MCF 10A (cell line): ENCODE measurements at regions not wholly inside any gene's neighbourhood (a gene's known extent, or its start where the extent isn't known, plus 50 kb on each side); places are given as distances from the start of the nearest gene placed in this dataset.

Experiments
- BruUV-seq: library from RNA; stranded (reverse); fragments of 400-500 nt; replicated peaks from 2 replicates; lab custom pipeline; 2021; lab: Mats Ljungman, UMichigan
- CTCF ChIA-PET: fragments of 300-600 bp; sonication (Branson Sonifier 250); formaldehyde crosslinking; extraction: SDS; loops from one replicate; lab custom pipeline; 2021; ENCODE audit warnings: antibody characterized with exemption, inconsistent platforms; lab: Yijun Ruan, JAX
- POLR2A ChIA-PET: fragments of 300-600, 350-650 bp; sonication (Branson Sonifier 250); formaldehyde crosslinking; extraction: SDS; loops from one replicate; lab custom pipeline; 2020; ENCODE audit warnings: antibody characterized with exemption, inconsistent platforms; lab: Yijun Ruan, JAX
- DNase-seq: peaks from one replicate; pipeline ENCODE4 v3.0.0-alpha.2; 2018; ENCODE audit not compliant: unreplicated experiment
- H3K27ac Mint-ChIP-seq: one replicate; pipeline ENCODE4 v1.8.0; 2022; ENCODE audit warnings: mild to moderate bottlenecking, low read depth, mixed read lengths; ENCODE audit not compliant: unreplicated experiment
- H3K27me3 Mint-ChIP-seq: one replicate; pipeline ENCODE4 v1.8.0; 2022; ENCODE audit warnings: mixed read lengths; ENCODE audit not compliant: insufficient read depth, unreplicated experiment
- H3K36me3 Mint-ChIP-seq: one replicate; pipeline ENCODE4 v1.8.0; 2022; ENCODE audit warnings: mild to moderate bottlenecking, moderate library complexity, mixed read lengths; ENCODE audit not compliant: insufficient read depth, unreplicated experiment
- H3K4me1 Mint-ChIP-seq: one replicate; pipeline ENCODE4 v1.8.0; 2022; ENCODE audit warnings: mixed read lengths; ENCODE audit not compliant: insufficient read depth, unreplicated experiment
- H3K4me3 Mint-ChIP-seq: one replicate; pipeline ENCODE4 v1.8.0; 2022; ENCODE audit warnings: mild to moderate bottlenecking, moderate library complexity, mixed read lengths; ENCODE audit not compliant: unreplicated experiment
- H3K9me3 Mint-ChIP-seq: one replicate; pipeline ENCODE4 v1.8.0; 2022; ENCODE audit warnings: mixed read lengths; ENCODE audit not compliant: unreplicated experiment
- intact Hi-C: fragments of 100-400 bp; cut with micrococcal nuclease; formaldehyde crosslinking; loops from 2 replicates; pipeline ENCODE4 v1.14.1; 2022
- TF ChIP-seq, protein P1 (sequence below): fragments of 200-600 bp; IDR thresholded peaks from one replicate; pipeline ENCODE4 v1.8.0; 2022; ENCODE audit warnings: antibody characterized with exemption, mild to moderate bottlenecking; ENCODE audit not compliant: unreplicated experiment

DNA sequence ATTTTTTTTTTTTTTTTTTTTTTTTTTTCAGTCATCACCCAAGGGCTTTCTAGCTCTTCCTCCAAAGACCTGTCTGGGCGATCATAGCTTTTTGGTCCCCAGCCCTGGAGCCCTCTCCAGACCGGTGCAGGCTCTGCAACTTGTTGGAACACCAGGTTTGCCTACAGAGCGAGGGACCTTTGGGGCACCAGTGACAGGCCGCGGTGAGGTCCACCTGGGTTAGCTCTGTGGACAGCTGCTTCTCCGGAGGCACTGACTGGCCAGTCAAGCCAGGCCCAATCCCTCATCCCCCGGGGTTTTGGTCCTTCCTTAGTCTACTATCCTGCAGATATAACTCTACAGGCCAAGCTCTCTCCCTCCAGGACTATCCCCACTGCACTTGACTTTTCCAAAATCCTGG, 86.8 kb upstream of the SMNDC1 start:
- intact Hi-C loops = no loop called here
- Mint-ChIP-seq H3K4me3 (no peak overlapping the region), H3K4me1 (peaks cover 27% of the 10 kb centered on the region), H3K27ac (no peak overlapping the region), H3K9me3 (no peaks in the 10 kb centered on the region), H3K27me3 (no peaks in the 10 kb centered on the region), H3K36me3 (no peaks in the 10 kb centered on the region)
- BruUV-seq = no TSS peak
- no peak for DNase-seq
- ChIA-PET POLR2A (no interaction called here), CTCF (interaction anchor here (0.9 to 1.0 kb wide), 2 partner anchors 107 to 219 kb away, joined by 4 to 5 read pairs; no protein-coding TSS in a partner anchor)
- TF ChIP-seq, protein P1, sequence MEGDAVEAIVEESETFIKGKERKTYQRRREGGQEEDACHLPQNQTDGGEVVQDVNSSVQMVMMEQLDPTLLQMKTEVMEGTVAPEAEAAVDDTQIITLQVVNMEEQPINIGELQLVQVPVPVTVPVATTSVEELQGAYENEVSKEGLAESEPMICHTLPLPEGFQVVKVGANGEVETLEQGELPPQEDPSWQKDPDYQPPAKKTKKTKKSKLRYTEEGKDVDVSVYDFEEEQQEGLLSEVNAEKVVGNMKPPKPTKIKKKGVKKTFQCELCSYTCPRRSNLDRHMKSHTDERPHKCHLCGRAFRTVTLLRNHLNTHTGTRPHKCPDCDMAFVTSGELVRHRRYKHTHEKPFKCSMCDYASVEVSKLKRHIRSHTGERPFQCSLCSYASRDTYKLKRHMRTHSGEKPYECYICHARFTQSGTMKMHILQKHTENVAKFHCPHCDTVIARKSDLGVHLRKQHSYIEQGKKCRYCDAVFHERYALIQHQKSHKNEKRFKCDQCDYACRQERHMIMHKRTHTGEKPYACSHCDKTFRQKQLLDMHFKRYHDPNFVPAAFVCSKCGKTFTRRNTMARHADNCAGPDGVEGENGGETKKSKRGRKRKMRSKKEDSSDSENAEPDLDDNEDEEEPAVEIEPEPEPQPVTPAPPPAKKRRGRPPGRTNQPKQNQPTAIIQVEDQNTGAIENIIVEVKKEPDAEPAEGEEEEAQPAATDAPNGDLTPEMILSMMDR = no peak

DNA sequence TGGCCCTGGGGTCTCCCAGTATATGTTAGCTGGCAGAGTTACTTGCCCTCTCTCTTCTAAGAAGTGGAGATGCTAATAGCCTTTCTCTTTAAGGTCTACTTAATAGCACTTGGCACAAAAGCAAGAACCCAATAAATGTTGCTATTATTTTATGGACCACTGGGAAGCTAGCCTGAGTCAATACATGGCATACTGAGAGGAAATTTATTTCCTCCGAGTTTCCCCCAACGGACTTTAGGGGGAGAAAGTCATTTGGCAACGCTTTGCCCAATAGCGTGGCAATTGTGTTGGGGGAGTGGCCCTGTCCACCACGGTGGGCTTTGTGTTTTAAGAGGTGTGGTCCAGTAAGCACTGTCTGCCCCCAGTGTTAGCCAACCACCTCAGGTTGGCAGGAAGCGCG, 87.4 kb upstream of the SMNDC1 start:
- no peak overlapping the region for H3K4me3 Mint-ChIP-seq
- no peaks in the 10 kb centered on the region for H3K27me3 Mint-ChIP-seq
- POLR2A ChIA-PET = no interaction called here
- CTCF ChIA-PET = interaction anchor here (0.9 to 1.0 kb wide), 2 partner anchors 107 to 218 kb away, joined by 4 to 5 read pairs; no protein-coding TSS in a partner anchor
- H3K36me3 Mint-ChIP-seq = no peaks in the 10 kb centered on the region
- BruUV-seq = no TSS peak
- H3K4me1 Mint-ChIP-seq = peaks cover 27% of the 10 kb centered on the region
- TF ChIP-seq, protein P1 = no peak
- H3K27ac Mint-ChIP-seq = no peak overlapping the region
- no peak for DNase-seq
- no peaks in the 10 kb centered on the region for H3K9me3 Mint-ChIP-seq
- intact Hi-C loops = no loop called here

DNA sequence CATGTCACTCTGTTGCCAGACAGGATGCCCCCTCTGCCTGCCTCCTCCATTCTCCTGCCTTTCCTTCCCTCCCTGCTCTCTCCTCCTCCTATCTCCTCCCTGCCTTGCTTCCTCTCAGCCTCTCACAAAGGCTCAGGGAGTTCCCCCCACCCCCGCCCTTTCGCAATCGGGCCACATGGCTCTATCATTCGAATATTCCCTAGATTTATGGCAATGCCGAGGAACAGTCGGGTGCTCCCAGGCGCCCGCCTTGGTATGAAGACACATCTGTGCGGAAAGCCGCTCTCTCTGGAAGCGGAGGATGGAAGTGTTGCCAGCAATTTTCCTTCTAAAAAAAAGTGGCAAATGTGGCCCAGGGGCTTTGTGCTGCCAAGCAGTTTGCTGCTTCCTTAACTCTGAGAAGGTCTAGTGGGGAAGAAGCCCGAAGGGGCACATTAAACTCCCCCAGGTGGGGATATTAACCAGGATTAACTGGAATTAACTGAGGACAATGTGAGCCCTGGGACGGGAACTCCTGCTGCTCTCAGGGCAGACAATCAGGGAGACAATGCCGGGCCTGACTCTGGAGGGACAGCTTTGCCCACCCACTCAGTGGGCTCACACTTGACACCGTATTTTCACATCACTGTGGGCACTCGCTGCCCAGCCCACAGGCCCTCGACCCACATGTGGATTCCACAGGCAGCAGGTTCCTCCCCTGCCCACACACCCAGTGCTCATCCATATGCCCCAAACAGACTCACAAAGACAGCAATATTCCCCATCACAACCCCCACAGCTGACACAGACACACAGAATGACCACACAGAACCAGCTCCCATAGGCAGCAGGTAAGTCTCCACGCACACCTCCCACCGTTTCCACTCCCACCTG, 88.4 kb upstream of the SMNDC1 start:
- Mint-ChIP-seq H3K9me3 (no peaks in the 10 kb centered on the region), H3K36me3 (no peaks in the 10 kb centered on the region), H3K4me1 (peaks cover 33% of the 10 kb centered on the region), H3K27me3 (no peaks in the 10 kb centered on the region), H3K27ac (peak overlapping the region; percentile 47), H3K4me3 (no peak overlapping the region)
- no TSS peak for BruUV-seq
- CTCF ChIA-PET = no interaction called here
- POLR2A ChIA-PET = no interaction called here
- DNase-seq = peak; percentile 84
- TF ChIP-seq, protein P1 = no peak
- intact Hi-C loops = no loop called here

DNA sequence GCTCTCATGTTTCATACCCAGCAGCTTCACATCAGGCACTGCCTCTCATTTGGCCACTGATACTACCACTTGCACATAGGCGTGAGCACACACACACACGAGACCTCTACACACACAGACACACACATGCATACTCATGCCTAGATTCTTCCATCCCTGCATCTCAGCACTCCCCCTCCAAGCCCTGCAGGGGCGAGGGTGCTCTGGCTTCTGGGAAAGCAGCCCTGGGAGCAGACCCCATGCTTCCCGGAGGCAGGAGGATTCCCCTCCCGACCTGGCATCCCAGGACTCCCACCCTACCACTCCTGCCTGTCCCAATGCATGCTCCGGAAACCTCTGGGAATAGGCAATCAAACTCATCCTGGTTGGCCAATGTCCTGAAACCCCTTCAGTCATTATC, 89.1 kb upstream of the SMNDC1 start:
- DNase-seq = no peak
- no peak overlapping the region for H3K4me3 Mint-ChIP-seq
- no TSS peak for BruUV-seq
- H3K4me1 Mint-ChIP-seq = peaks cover 40% of the 10 kb centered on the region
- H3K27ac Mint-ChIP-seq = peak overlapping the region; percentile 47
- TF ChIP-seq, protein P1 = no peak
- intact Hi-C loops = no loop called here
- CTCF ChIA-PET = no interaction called here
- H3K9me3 Mint-ChIP-seq = no peaks in the 10 kb centered on the region
- POLR2A ChIA-PET = no interaction called here
- H3K27me3 Mint-ChIP-seq = no peaks in the 10 kb centered on the region
- no peaks in the 10 kb centered on the region for H3K36me3 Mint-ChIP-seq
